HepG2 (cell line): ENCODE measurements at regions not wholly inside any gene's neighbourhood (a gene's known extent, or its start where the extent isn't known, plus 50 kb on each side); places are given as distances from the start of the nearest gene placed in this dataset.

Experiments used
- ATAC-seq: fragments of 200-7000 bp; cut with Tn5 transposase; 3 replicates; pipeline ENCODE4 v1.9.1; 2020; ENCODE audit warnings: mild to moderate bottlenecking, moderate library complexity
- BruUV-seq: library from RNA; stranded (reverse); fragments of 400-500 nt; replicated peaks from 2 replicates; lab custom pipeline; 2021; lab: Mats Ljungman, UMichigan
- CTCF ChIA-PET: fragments of 300-600 bp; formaldehyde crosslinking; extraction: SDS; loops from one replicate; lab custom pipeline; 2021; ENCODE audit warnings: low total read pairs, inconsistent platforms, low intra/inter-chr PET ratio; lab: Yijun Ruan, JAX
- POLR2A ChIA-PET: fragments of 350-600 bp; sonication (Branson Sonifier 250); formaldehyde crosslinking; loops from one replicate; lab custom pipeline; 2020; ENCODE audit warnings: antibody characterized with exemption, inconsistent platforms; lab: Yijun Ruan, JAX
- DNase-seq: peaks from one replicate; pipeline ENCODE4 v3.0.0-alpha.2; 2015; ENCODE audit warnings: low spot score
- FAIRE-seq: peaks from 3 replicates; lab custom pipeline; 2011; peaks lifted over from hg19 to GRCh38; lab: Jason Lieb, UNC
- H2AFZ ChIP-seq: one replicate; pipeline ENCODE4 v1.6.1; 2011; ENCODE audit warnings: low read length, inconsistent platforms
- H3K27ac ChIP-seq: fragments of 300-600 bp; 3 replicates; pipeline ENCODE4 v1.8.0; 2011; ENCODE audit warnings: mixed run types, mild to moderate bottlenecking, mixed read lengths, low read length, inconsistent platforms; ENCODE audit not compliant: insufficient read depth; ENCODE audit errors: extremely low read length
- H3K27me3 ChIP-seq, 2 experiments: fragments of 200-600 bp in 1 of 2; 2 replicates in 1 of 2; 3 replicates in 1 of 2; pipeline versions ENCODE4 v1.6.0 to v1.8.0; 2011; ENCODE audit warnings: low read length in 2 of 2, mild to moderate bottlenecking in 2 of 2, moderate library complexity in 2 of 2, inconsistent platforms in 1 of 2; ENCODE audit not compliant: insufficient read depth in 2 of 2, control insufficient read depth in 1 of 2
- H3K36me3 ChIP-seq, 2 experiments: fragments of 200-600 bp in 1 of 2; replicated peaks in 1 of 2; 2 replicates in 1 of 2; 3 replicates in 1 of 2; pipeline versions ENCODE4 v1.5.1 to v1.8.0; 2011; ENCODE audit warnings: low read length in 2 of 2, inconsistent platforms in 1 of 2; ENCODE audit not compliant: insufficient read depth in 2 of 2, control insufficient read depth in 1 of 2
- H3K4me1 ChIP-seq: 2 replicates; pipeline ENCODE4 v1.5.1; 2012; ENCODE audit warnings: low read length, inconsistent platforms; ENCODE audit not compliant: insufficient read depth
- H3K4me2 ChIP-seq: 2 replicates; pipeline ENCODE4 v1.6.0; 2011; ENCODE audit warnings: low read depth, low read length, inconsistent platforms
- H3K4me3 ChIP-seq, 3 experiments: fragments of 200-600 bp in 1 of 3; sonication (generic), shearing (Covaris generic) in 1 of 3; replicated peaks in 1 of 3; 2 replicates each; pipeline ENCODE4 v1.5.1; 2011 to 2016; ENCODE audit warnings: low read length in 3 of 3, inconsistent platforms in 2 of 3, low read depth in 2 of 3, mild to moderate bottlenecking in 2 of 3, control low read depth in 1 of 3, mixed read lengths in 1 of 3; ENCODE audit not compliant: insufficient read depth in 1 of 3
- H3K79me2 ChIP-seq: one replicate; pipeline ENCODE4 v1.6.1; 2011; ENCODE audit warnings: low read length, inconsistent platforms; ENCODE audit not compliant: insufficient read depth
- H3K9ac ChIP-seq: 2 replicates; pipeline ENCODE4 v1.6.0; 2011; ENCODE audit warnings: mild to moderate bottlenecking, low read depth, low read length, inconsistent platforms; ENCODE audit not compliant: insufficient read depth
- H3K9me3 ChIP-seq: 2 replicates; pipeline ENCODE4 v1.5.1; 2012; ENCODE audit warnings: mild to moderate bottlenecking, low read length
- H4K20me1 ChIP-seq: 2 replicates; pipeline ENCODE4 v1.6.0; 2011; ENCODE audit warnings: inconsistent platforms, mild to moderate bottlenecking, low read length, moderate library complexity; ENCODE audit not compliant: insufficient read depth
- SETDB1 ChIP-seq: sonication (generic); formaldehyde crosslinking; IDR thresholded peaks from 2 replicates; pipeline ENCODE4 v1.5.1; 2020; ENCODE audit warnings: missing genetic modification reagents, mild to moderate bottlenecking, borderline replicate concordance
- ZMYM3 ChIP-seq: sonication (generic); formaldehyde crosslinking; IDR thresholded peaks from 2 replicates; pipeline ENCODE4 v1.5.1; 2020; ENCODE audit warnings: mild to moderate bottlenecking, missing genetic modification reagents
- ZNF605 ChIP-seq: sonication (generic); formaldehyde crosslinking; IDR thresholded peaks from 2 replicates; pipeline ENCODE4 v1.8.0; 2022; ENCODE audit warnings: mild to moderate bottlenecking, missing genetic modification reagents
- ZNF678 ChIP-seq: sonication (generic); formaldehyde crosslinking; IDR thresholded peaks from 2 replicates; pipeline ENCODE4 v1.4.0; 2020; ENCODE audit warnings: mild to moderate bottlenecking, missing genetic modification reagents
- ZSCAN9 ChIP-seq: IDR thresholded peaks from 2 replicates; pipeline ENCODE4 v1.6.1; 2016; ENCODE audit warnings: borderline replicate concordance
- WGBS: methylation state at CpG from one replicate; pipeline ENCODE4 v1.1.6; 2017; ENCODE audit warnings: low lambda C conversion rate; 5-methylcytosine and 5-hydroxymethylcytosine counted together
- in situ Hi-C: cut with HindIII; loops from 2 replicates; pipeline ENCODE4 v1.10.0; 2017; ENCODE audit warnings: low pct_unique_long_range_greater_than_20kb; ENCODE audit not compliant: extremely low pct_ligation_motif_present
- intact Hi-C: fragments of 100-400 bp; cut with micrococcal nuclease; formaldehyde crosslinking; loops from one replicate; pipeline ENCODE4 v1.10.0; 2022; ENCODE audit not compliant: unreplicated experiment
- TF ChIP-seq, protein P1 (sequence below): sonication (generic); formaldehyde crosslinking; IDR thresholded peaks from 2 replicates; pipeline ENCODE4 v1.4.0; 2020; ENCODE audit warnings: missing genetic modification reagents
- TF ChIP-seq, protein P2 (sequence below): sonication (generic); formaldehyde crosslinking; IDR thresholded peaks from 2 replicates; pipeline ENCODE4 v1.8.1; 2022; ENCODE audit warnings: low read depth, mild to moderate bottlenecking, missing genetic modification reagents
- TF ChIP-seq, protein P3 (sequence below): sonication (generic); formaldehyde crosslinking; IDR thresholded peaks from 2 replicates; pipeline ENCODE4 v1.8.0; 2022; ENCODE audit warnings: mild to moderate bottlenecking, missing genetic modification reagents
- TF ChIP-seq, protein P4 (sequence below): sonication (generic); formaldehyde crosslinking; IDR thresholded peaks from 2 replicates; pipeline ENCODE4 v1.5.1; 2020; ENCODE audit warnings: missing genetic modification reagents, mild to moderate bottlenecking, borderline replicate concordance
- TF ChIP-seq, protein P5 (sequence below): sonication (generic); formaldehyde crosslinking; IDR thresholded peaks from 2 replicates; pipeline ENCODE4 v1.9.0; 2021; ENCODE audit warnings: missing genetic modification reagents, mild to moderate bottlenecking, borderline replicate concordance
- TF ChIP-seq, protein P6 (sequence below): sonication (generic); formaldehyde crosslinking; IDR thresholded peaks from 2 replicates; pipeline ENCODE4 v1.4.0; 2020; ENCODE audit warnings: mild to moderate bottlenecking, missing genetic modification reagents

DNA sequence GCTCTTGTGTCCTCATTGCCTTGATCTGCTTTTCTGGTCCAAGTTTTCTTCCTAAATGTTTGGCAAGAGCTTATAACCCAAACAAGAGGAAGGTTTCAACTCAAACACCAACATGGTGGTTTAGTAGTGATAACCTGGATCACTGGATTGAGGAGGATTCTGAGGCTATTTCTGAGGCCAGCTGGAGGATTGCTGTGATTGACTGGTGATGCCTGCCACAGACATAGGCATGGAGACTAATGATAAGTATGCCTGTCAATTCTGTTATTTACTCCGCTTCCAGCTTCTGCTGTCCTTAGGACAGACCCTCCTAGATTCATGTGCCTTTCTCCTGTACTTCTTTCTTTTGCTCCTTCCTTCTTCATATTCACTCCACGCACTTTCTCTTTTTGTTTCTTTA, 150.5 kb downstream of the SHQ1 start:
- DNase-seq (no peak), ATAC-seq (no peak), FAIRE-seq (no peak)
- H2AFZ ChIP-seq, result no peak overlapping the region
- H3K27ac ChIP-seq, result no peak overlapping the region
- H3K4me1 ChIP-seq, result peaks cover 11% of the 10 kb centered on the region
- CTCF ChIA-PET, result no interaction called here
- WGBS, result 71% methylated on average over 2 of the region's 2 CpGs
- in situ Hi-C loops (no loop called here), intact Hi-C loops (no loop called here)
- H3K36me3 ChIP-seq, result no peaks in the 10 kb centered on the region
- H3K4me3 ChIP-seq, result no peak overlapping the region
- BruUV-seq, result no TSS peak
- H3K27me3 ChIP-seq, result peaks cover 0 to 3% of the 10 kb centered on the region in 2 experiments; a peak in 3 of 5 replicates
- H4K20me1 ChIP-seq, result no peaks in the 10 kb centered on the region
- no peaks in the 10 kb centered on the region for H3K9me3 ChIP-seq
- H3K79me2 ChIP-seq, result no peaks in the 10 kb centered on the region
- POLR2A ChIA-PET, result no interaction called here
- H3K4me2 ChIP-seq, result no peak overlapping the region
- H3K9ac ChIP-seq, result no peak overlapping the region
- TF ChIP-seq, protein P1, sequence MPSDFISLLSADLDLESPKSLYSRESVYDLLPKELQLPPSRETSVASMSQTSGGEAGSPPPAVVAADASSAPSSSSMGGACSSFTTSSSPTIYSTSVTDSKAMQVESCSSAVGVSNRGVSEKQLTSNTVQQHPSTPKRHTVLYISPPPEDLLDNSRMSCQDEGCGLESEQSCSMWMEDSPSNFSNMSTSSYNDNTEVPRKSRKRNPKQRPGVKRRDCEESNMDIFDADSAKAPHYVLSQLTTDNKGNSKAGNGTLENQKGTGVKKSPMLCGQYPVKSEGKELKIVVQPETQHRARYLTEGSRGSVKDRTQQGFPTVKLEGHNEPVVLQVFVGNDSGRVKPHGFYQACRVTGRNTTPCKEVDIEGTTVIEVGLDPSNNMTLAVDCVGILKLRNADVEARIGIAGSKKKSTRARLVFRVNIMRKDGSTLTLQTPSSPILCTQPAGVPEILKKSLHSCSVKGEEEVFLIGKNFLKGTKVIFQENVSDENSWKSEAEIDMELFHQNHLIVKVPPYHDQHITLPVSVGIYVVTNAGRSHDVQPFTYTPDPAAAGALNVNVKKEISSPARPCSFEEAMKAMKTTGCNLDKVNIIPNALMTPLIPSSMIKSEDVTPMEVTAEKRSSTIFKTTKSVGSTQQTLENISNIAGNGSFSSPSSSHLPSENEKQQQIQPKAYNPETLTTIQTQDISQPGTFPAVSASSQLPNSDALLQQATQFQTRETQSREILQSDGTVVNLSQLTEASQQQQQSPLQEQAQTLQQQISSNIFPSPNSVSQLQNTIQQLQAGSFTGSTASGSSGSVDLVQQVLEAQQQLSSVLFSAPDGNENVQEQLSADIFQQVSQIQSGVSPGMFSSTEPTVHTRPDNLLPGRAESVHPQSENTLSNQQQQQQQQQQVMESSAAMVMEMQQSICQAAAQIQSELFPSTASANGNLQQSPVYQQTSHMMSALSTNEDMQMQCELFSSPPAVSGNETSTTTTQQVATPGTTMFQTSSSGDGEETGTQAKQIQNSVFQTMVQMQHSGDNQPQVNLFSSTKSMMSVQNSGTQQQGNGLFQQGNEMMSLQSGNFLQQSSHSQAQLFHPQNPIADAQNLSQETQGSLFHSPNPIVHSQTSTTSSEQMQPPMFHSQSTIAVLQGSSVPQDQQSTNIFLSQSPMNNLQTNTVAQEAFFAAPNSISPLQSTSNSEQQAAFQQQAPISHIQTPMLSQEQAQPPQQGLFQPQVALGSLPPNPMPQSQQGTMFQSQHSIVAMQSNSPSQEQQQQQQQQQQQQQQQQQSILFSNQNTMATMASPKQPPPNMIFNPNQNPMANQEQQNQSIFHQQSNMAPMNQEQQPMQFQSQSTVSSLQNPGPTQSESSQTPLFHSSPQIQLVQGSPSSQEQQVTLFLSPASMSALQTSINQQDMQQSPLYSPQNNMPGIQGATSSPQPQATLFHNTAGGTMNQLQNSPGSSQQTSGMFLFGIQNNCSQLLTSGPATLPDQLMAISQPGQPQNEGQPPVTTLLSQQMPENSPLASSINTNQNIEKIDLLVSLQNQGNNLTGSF, result no peak
- no peak for TF ChIP-seq ZNF605 (CRISPR knock-in tag)
- TF ChIP-seq, protein P2, sequence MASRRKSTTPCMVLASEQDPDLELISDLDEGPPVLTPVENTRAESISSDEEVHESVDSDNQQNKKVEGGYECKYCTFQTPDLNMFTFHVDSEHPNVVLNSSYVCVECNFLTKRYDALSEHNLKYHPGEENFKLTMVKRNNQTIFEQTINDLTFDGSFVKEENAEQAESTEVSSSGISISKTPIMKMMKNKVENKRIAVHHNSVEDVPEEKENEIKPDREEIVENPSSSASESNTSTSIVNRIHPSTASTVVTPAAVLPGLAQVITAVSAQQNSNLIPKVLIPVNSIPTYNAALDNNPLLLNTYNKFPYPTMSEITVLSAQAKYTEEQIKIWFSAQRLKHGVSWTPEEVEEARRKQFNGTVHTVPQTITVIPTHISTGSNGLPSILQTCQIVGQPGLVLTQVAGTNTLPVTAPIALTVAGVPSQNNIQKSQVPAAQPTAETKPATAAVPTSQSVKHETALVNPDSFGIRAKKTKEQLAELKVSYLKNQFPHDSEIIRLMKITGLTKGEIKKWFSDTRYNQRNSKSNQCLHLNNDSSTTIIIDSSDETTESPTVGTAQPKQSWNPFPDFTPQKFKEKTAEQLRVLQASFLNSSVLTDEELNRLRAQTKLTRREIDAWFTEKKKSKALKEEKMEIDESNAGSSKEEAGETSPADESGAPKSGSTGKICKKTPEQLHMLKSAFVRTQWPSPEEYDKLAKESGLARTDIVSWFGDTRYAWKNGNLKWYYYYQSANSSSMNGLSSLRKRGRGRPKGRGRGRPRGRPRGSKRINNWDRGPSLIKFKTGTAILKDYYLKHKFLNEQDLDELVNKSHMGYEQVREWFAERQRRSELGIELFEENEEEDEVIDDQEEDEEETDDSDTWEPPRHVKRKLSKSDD (CRISPR knock-in tag), result no peak
- no peak for TF ChIP-seq ZNF678
- TF ChIP-seq, protein P3, sequence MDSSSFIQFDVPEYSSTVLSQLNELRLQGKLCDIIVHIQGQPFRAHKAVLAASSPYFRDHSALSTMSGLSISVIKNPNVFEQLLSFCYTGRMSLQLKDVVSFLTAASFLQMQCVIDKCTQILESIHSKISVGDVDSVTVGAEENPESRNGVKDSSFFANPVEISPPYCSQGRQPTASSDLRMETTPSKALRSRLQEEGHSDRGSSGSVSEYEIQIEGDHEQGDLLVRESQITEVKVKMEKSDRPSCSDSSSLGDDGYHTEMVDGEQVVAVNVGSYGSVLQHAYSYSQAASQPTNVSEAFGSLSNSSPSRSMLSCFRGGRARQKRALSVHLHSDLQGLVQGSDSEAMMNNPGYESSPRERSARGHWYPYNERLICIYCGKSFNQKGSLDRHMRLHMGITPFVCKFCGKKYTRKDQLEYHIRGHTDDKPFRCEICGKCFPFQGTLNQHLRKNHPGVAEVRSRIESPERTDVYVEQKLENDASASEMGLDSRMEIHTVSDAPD (CRISPR knock-in tag), result no peak
- TF ChIP-seq, protein P4, sequence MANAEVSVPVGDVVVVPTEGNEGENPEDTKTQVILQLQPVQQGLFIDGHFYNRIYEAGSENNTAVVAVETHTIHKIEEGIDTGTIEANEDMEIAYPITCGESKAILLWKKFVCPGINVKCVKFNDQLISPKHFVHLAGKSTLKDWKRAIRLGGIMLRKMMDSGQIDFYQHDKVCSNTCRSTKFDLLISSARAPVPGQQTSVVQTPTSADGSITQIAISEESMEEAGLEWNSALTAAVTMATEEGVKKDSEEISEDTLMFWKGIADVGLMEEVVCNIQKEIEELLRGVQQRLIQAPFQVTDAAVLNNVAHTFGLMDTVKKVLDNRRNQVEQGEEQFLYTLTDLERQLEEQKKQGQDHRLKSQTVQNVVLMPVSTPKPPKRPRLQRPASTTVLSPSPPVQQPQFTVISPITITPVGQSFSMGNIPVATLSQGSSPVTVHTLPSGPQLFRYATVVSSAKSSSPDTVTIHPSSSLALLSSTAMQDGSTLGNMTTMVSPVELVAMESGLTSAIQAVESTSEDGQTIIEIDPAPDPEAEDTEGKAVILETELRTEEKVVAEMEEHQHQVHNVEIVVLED (CRISPR knock-in tag), result no peak
- TF ChIP-seq, protein P5, sequence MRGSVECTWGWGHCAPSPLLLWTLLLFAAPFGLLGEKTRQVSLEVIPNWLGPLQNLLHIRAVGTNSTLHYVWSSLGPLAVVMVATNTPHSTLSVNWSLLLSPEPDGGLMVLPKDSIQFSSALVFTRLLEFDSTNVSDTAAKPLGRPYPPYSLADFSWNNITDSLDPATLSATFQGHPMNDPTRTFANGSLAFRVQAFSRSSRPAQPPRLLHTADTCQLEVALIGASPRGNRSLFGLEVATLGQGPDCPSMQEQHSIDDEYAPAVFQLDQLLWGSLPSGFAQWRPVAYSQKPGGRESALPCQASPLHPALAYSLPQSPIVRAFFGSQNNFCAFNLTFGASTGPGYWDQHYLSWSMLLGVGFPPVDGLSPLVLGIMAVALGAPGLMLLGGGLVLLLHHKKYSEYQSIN (CRISPR knock-in tag), result no peak
- TF ChIP-seq SETDB1, result no peak
- TF ChIP-seq ZMYM3 (CRISPR knock-in tag), result no peak
- TF ChIP-seq ZSCAN9 (CRISPR knock-in tag), result no peak
- TF ChIP-seq, protein P6, sequence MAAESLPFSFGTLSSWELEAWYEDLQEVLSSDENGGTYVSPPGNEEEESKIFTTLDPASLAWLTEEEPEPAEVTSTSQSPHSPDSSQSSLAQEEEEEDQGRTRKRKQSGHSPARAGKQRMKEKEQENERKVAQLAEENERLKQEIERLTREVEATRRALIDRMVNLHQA, result no peak
